OCI-LY7 (cell line): ENCODE measurements at regions not wholly inside any gene's neighbourhood (a gene's known extent, or its start where the extent isn't known, plus 50 kb on each side); places are given as distances from the start of the nearest gene placed in this dataset.

Source experiments
- BruUV-seq: library from RNA; stranded (reverse); fragments of 400-500 nt; replicated peaks from 2 replicates; lab custom pipeline; 2021; lab: Mats Ljungman, UMichigan
- CTCF ChIA-PET: fragments of 300-600 bp; sonication (Branson Sonifier 250); formaldehyde crosslinking; loops from one replicate; lab custom pipeline; 2022; ENCODE audit warnings: antibody characterized with exemption; ENCODE audit not compliant: unreplicated experiment; lab: Charles Lee
- POLR2A ChIA-PET: fragments of 300-600 bp; sonication (Branson Sonifier 250); formaldehyde crosslinking; loops from one replicate; lab custom pipeline; 2022; ENCODE audit warnings: antibody characterized with exemption; lab: Charles Lee
- DNase-seq: peaks from one replicate; pipeline ENCODE4 v3.0.0-alpha.2; 2015; ENCODE audit warnings: low spot score
- H2AFZ ChIP-seq: fragments of 200-600 bp; sonication (generic), shearing (Covaris generic); 2 replicates; pipeline ENCODE4 v1.6.1; 2014; ENCODE audit warnings: mild to moderate bottlenecking, antibody characterized with exemption, low read length, moderate library complexity
- H3K27ac ChIP-seq: fragments of 200-600 bp; sonication (generic); 2 replicates; pipeline ENCODE4 v1.5.1; 2014; ENCODE audit warnings: mixed run types, low read depth, mild to moderate bottlenecking, moderate library complexity, low read length, inconsistent platforms; ENCODE audit not compliant: poor library complexity, severe bottlenecking
- H3K36me3 ChIP-seq: fragments of 200-600 bp; sonication (generic); 2 replicates; pipeline ENCODE4 v1.6.1; 2014; ENCODE audit warnings: mild to moderate bottlenecking, antibody characterized with exemption, low read length, moderate library complexity, mixed read lengths; ENCODE audit not compliant: insufficient read depth
- H3K4me1 ChIP-seq: fragments of 200-600 bp; sonication (generic); 2 replicates; pipeline ENCODE4 v1.5.1; 2014; ENCODE audit warnings: mild to moderate bottlenecking, low read length; ENCODE audit not compliant: insufficient read depth, poor library complexity, severe bottlenecking
- H3K4me2 ChIP-seq: fragments of 200-600 bp; sonication (generic); 2 replicates; pipeline ENCODE4 v1.6.1; 2014; ENCODE audit warnings: mild to moderate bottlenecking, low read length
- H3K4me3 ChIP-seq: fragments of 200-600 bp; sonication (generic); 2 replicates; pipeline ENCODE4 v1.5.1; 2014; ENCODE audit warnings: mild to moderate bottlenecking, low read depth, low read length; ENCODE audit not compliant: poor library complexity, severe bottlenecking
- H3K79me2 ChIP-seq: fragments of 200-600 bp; sonication (generic); 2 replicates; pipeline ENCODE4 v1.6.1; 2016; ENCODE audit warnings: low read depth, mild to moderate bottlenecking, low read length, moderate library complexity, mixed read lengths; ENCODE audit not compliant: insufficient read depth
- H3K9me2 ChIP-seq: fragments of 200-600 bp; sonication (generic); 2 replicates; pipeline ENCODE4 v1.6.1; 2016; ENCODE audit warnings: mild to moderate bottlenecking, low read length, mixed read lengths; ENCODE audit not compliant: insufficient read depth
- H3K9me3 ChIP-seq: fragments of 200-600 bp; sonication (generic); 2 replicates; pipeline ENCODE4 v1.6.1; 2014; ENCODE audit warnings: mild to moderate bottlenecking, mixed run types, low read length, mixed read lengths
- H4K20me1 ChIP-seq: fragments of 200-600 bp; sonication (generic); 2 replicates; pipeline ENCODE4 v1.6.1; 2014; ENCODE audit warnings: mild to moderate bottlenecking, antibody characterized with exemption, low read length, moderate library complexity, mixed read lengths; ENCODE audit not compliant: insufficient read depth
- EZH2phosphoT487 ChIP-seq: fragments of 200-600 bp; sonication (generic); IDR thresholded peaks from 2 replicates; pipeline ENCODE4 v1.6.1; 2018; ENCODE audit warnings: low read depth, borderline replicate concordance, mild to moderate bottlenecking, mixed run types, antibody characterized with exemption, low read length, moderate library complexity, mixed read lengths
- intact Hi-C: fragments of 100-400 bp; cut with micrococcal nuclease; formaldehyde crosslinking; loops from one replicate; pipeline ENCODE4 v1.10.0; 2022; ENCODE audit not compliant: unreplicated experiment
- TF ChIP-seq, protein P1 (sequence below): fragments of 200-600 bp; sonication (generic); conservative IDR thresholded peaks from 2 replicates; pipeline ENCODE4 v1.5.1; 2014; ENCODE audit warnings: mild to moderate bottlenecking, antibody characterized with exemption, low read length, moderate library complexity, mixed read lengths

DNA sequence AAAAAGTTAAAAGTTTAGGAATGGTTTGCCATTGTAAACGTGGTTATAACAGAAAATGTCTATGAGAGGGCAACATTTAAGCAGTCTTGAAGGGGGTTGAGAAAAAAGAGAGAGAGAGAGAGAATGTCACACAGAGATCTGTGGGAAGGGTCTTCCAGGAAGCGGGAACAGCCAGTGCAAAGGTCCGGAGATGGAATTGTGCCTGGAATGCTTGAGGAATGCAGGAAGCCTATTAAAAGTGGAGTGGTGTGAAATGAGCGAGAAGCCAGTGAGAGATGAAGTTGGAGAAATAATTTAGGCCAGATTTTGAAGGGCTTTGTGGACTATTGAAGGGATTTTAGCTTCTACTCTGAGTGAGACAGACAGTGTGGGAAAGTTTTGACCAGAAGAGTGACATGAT, 406.8 kb upstream of the TBX3 start:
- no peaks in the 10 kb centered on the region for H3K4me1 ChIP-seq
- no peak for DNase-seq
- H2AFZ ChIP-seq, result no peak overlapping the region
- no peak overlapping the region for H3K27ac ChIP-seq
- intact Hi-C loops, result no loop called here
- H3K9me2 ChIP-seq, result no peaks in the 10 kb centered on the region
- H3K4me2 ChIP-seq, result no peak overlapping the region
- TF ChIP-seq EZH2phosphoT487, result no peak
- TF ChIP-seq, protein P1, sequence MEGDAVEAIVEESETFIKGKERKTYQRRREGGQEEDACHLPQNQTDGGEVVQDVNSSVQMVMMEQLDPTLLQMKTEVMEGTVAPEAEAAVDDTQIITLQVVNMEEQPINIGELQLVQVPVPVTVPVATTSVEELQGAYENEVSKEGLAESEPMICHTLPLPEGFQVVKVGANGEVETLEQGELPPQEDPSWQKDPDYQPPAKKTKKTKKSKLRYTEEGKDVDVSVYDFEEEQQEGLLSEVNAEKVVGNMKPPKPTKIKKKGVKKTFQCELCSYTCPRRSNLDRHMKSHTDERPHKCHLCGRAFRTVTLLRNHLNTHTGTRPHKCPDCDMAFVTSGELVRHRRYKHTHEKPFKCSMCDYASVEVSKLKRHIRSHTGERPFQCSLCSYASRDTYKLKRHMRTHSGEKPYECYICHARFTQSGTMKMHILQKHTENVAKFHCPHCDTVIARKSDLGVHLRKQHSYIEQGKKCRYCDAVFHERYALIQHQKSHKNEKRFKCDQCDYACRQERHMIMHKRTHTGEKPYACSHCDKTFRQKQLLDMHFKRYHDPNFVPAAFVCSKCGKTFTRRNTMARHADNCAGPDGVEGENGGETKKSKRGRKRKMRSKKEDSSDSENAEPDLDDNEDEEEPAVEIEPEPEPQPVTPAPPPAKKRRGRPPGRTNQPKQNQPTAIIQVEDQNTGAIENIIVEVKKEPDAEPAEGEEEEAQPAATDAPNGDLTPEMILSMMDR, result no peak
- no TSS peak for BruUV-seq
- POLR2A ChIA-PET, result no interaction called here
- no peaks in the 10 kb centered on the region for H3K79me2 ChIP-seq
- no peak overlapping the region for H3K4me3 ChIP-seq
- CTCF ChIA-PET, result no interaction called here
- no peaks in the 10 kb centered on the region for H3K9me3 ChIP-seq
- H4K20me1 ChIP-seq, result no peaks in the 10 kb centered on the region
- H3K36me3 ChIP-seq, result no peaks in the 10 kb centered on the region

DNA sequence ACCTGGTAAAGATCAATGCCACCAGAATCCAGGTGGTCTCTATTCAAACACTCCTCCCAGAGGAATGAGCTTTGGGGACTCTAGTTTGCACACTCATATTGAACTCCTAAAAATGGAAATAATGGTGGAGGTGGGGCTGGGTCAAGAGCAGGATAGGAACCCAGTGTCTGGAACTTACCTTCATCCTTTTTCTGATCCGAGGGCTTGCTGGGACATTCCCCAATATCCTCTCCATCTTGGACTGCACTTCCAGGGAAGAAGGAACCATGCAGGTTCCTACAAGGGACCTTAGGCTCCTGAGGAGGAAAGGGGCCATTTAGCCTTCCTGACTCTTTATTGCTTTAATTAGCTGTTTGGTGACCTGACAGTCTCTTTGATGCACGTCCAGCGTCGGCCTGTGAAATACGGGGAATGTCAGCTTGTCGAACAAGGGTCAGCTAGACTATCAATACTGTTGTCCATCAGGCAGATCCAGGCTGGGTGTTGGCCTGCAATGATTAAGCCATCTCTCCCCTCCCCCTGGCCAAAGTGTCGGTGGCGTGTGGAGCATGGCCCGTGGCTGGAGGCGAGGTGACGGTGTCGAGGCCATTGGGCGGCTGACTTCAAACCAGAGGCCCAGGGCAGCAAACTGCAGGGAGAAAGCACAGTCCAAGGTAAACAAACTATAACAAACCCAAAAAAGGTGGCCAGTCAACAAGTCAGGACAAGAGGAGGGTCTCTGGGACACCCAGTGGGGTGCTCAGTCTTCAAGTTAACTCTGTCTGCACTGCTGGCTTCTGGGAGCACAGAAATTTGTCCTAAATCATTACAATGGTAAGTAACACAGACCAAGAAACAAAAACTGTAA, 405.2 kb upstream of the TBX3 start:
- intact Hi-C loops, result no loop called here
- no peaks in the 10 kb centered on the region for H3K4me1 ChIP-seq
- H3K36me3 ChIP-seq, result no peaks in the 10 kb centered on the region
- H2AFZ ChIP-seq, result no peak overlapping the region
- TF ChIP-seq EZH2phosphoT487, result no peak
- TF ChIP-seq, protein P1, result no peak
- no peaks in the 10 kb centered on the region for H3K9me2 ChIP-seq
- H3K9me3 ChIP-seq, result no peaks in the 10 kb centered on the region
- no peak for DNase-seq
- H4K20me1 ChIP-seq, result no peaks in the 10 kb centered on the region
- ChIA-PET CTCF (no interaction called here), POLR2A (no interaction called here)
- no peak overlapping the region for H3K4me3 ChIP-seq
- no peak overlapping the region for H3K4me2 ChIP-seq
- no peak overlapping the region for H3K27ac ChIP-seq
- no TSS peak for BruUV-seq
- no peaks in the 10 kb centered on the region for H3K79me2 ChIP-seq

DNA sequence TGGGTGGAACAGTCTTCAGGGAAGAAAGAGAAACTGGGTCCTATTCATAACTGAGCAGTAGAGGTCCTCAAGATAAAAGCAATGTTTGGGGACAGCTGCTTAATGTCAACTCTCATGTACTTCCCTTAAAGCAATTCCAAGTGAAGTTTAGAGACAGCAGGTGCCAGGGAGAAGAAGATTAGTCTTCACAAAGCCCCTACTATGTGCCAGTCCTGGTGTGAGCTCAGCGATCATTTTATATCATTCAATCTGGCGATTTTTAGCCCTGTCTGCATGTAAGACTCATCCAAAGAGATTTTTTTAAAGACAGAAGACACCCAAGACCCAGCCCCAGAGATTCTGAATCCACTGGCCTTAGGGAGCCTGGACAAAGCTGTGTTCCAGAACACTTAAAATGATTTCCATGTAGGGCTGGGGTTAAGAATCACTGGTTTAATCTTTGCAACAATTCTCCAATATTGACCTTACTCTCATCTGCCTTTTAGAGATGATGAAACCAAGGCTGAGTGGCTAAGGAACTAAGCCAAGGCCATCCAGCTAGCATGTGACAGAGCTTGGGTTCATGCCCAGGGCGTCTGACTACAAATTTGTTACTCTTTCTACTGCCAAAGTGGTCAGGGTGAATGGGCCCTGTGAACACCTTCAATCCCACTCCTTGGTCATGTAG, 404.5 kb upstream of the TBX3 start:
- H3K79me2 ChIP-seq, result no peaks in the 10 kb centered on the region
- no peaks in the 10 kb centered on the region for H3K9me3 ChIP-seq
- BruUV-seq, result no TSS peak
- H3K9me2 ChIP-seq, result no peaks in the 10 kb centered on the region
- ChIA-PET CTCF (no interaction called here), POLR2A (no interaction called here)
- no peak overlapping the region for H3K4me3 ChIP-seq
- no peak overlapping the region for H3K27ac ChIP-seq
- no peaks in the 10 kb centered on the region for H3K36me3 ChIP-seq
- intact Hi-C loops, result no loop called here
- no peak overlapping the region for H3K4me2 ChIP-seq
- H4K20me1 ChIP-seq, result no peaks in the 10 kb centered on the region
- H3K4me1 ChIP-seq, result no peaks in the 10 kb centered on the region
- TF ChIP-seq, protein P1, result no peak
- TF ChIP-seq EZH2phosphoT487, result no peak
- no peak for DNase-seq
- H2AFZ ChIP-seq, result no peak overlapping the region
